Mammary epithelial cell (primary cell): ENCODE measurements at regions not wholly inside any gene's neighbourhood (a gene's known extent, or its start where the extent isn't known, plus 50 kb on each side); places are given as distances from the start of the nearest gene placed in this dataset.

Source experiments
- CTCF ChIP-seq, 2 donors: IDR thresholded peaks in 1 of 2; conservative IDR thresholded peaks in 1 of 2; 2 replicates each; pipeline ENCODE4 v1.5.1; 2011 to 2012; ENCODE audit warnings: inconsistent platforms in 2 of 2, low read length in 2 of 2, mild to moderate bottlenecking in 2 of 2, control low read depth in 1 of 2, low read depth in 1 of 2; ENCODE audit not compliant: insufficient read depth in 1 of 2; ENCODE audit errors: extremely low read depth in 1 of 2
- EZH2 ChIP-seq: IDR thresholded peaks from 2 replicates; pipeline ENCODE4 v1.6.1; 2012; ENCODE audit warnings: low read length, inconsistent platforms, borderline replicate concordance

- TF ChIP-seq CTCF (conservative IDR thresholded peaks at IDR 0.05 in 1 of 2, IDR thresholded peaks at IDR 0.05 in 1 of 2; ENCODE audit: extremely low read depth in 1 of 2, insufficient read depth in 1 of 2, low read depth in 1 of 2, low read length in 2 of 2) (no peak), EZH2 (no peak)
These were observed 100.1 kb upstream of the MAP4K3 start for GRCh38 chr2:39537150-39537549.
